ENCODE measurements at regions not wholly inside any gene's neighbourhood (a gene's known extent, or its start where the extent isn't known, plus 50 kb on each side); places are given as distances from the start of the nearest gene placed in this dataset.
"Not testable (repeated sequence)": the region's sequence is repeated elsewhere in the genome, so short reads cannot be mapped to it uniquely, and the experiment has no call there.

GRCh38 chr3:162398554-162398953 is 901.9 kb downstream of the OTOL1 start:
- no peak overlapping the region for H3K4me3 Mint-ChIP-seq
- no peaks in the 10 kb centered on the region for H3K4me1 Mint-ChIP-seq
- H3K36me3 Mint-ChIP-seq, result no peaks in the 10 kb centered on the region
- Histone ChIP-seq H3K27ac (ENCODE audit: low read depth in 1 of 2, low read length in 2 of 2) (no peak overlapping the region), H3K79me2 (ENCODE audit: insufficient read depth, low read length) (no peaks in the 10 kb centered on the region), H2AFZ (ENCODE audit: insufficient read depth, low read depth, low read length, poor library complexity, severe bottlenecking) (no peak overlapping the region), H3K9me3 (replicated peaks in 1 of 2; ENCODE audit: control insufficient read depth in 1 of 2, insufficient read depth in 1 of 2, low read length in 2 of 2) (no peaks in the 10 kb centered on the region), H3K27me3 (ENCODE audit: control insufficient read depth in 2 of 2, insufficient read depth in 2 of 2, low read length in 2 of 2) (no peaks in the 10 kb centered on the region), H3K4me2 (replicated peaks; ENCODE audit: extremely low read depth, low read length, poor library complexity, severe bottlenecking) (no peak overlapping the region), H3K4me3 (replicated peaks in 1 of 3; ENCODE audit: low read depth in 2 of 3, low read length in 3 of 3) (no peak overlapping the region), H4K20me1 (ENCODE audit: insufficient read depth, low read length) (no peaks in the 10 kb centered on the region), H3K4me1 (ENCODE audit: control insufficient read depth in 1 of 2, insufficient read depth in 2 of 2, low read length in 2 of 2) (no peaks in the 10 kb centered on the region), H3K9ac (ENCODE audit: insufficient read depth, low read length, poor library complexity, severe bottlenecking) (no peak overlapping the region), H3K36me3 (replicated peaks in 1 of 2; ENCODE audit: control insufficient read depth in 1 of 2, insufficient read depth in 2 of 2, low read length in 2 of 2) (no peaks in the 10 kb centered on the region)
- intact Hi-C loops (cut with micrococcal nuclease), result no loop called here
- H3K9me3 Mint-ChIP-seq, result peaks cover 0 to 4% (median 2%) of the 10 kb centered on the region in 7 donors
- no peak for DNase-seq
- WGBS (ENCODE audit: insufficient coverage), result 100% methylated on average over 1 of the region's 2 CpGs
- no peak overlapping the region for H3K27ac Mint-ChIP-seq
- H3K27me3 Mint-ChIP-seq (ENCODE audit: low read depth in 3 of 3), result no peaks in the 10 kb centered on the region
- TF ChIP-seq CTCF (IDR thresholded peaks at IDR 0.05), result no peak

DNA sequence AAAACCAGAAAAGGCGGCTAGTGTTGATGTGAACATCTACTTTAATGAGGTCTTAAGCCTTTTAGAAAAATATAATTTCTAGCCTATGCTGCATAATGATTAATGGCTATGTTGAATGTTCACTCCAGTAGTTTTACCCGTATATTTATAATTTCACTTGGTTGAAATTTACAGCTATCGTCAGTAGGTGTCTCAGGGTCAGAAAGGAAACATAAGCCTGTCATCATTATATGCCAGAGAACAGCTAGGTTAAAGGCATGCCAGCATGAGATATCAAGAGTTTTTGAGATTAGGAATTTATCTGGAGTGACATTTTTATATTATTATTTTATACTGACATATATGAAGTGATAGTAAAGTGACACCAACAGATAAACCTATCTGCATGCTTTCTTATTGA is 904.1 kb downstream of the OTOL1 start:
- Histone ChIP-seq H3K4me1 (ENCODE audit: control insufficient read depth in 1 of 2, insufficient read depth in 2 of 2, low read length in 2 of 2) (no peaks in the 10 kb centered on the region), H3K4me2 (replicated peaks; ENCODE audit: extremely low read depth, low read length, poor library complexity, severe bottlenecking) (no peak overlapping the region), H3K79me2 (ENCODE audit: insufficient read depth, low read length) (no peaks in the 10 kb centered on the region), H3K27ac (ENCODE audit: low read depth in 1 of 2, low read length in 2 of 2) (no peak overlapping the region), H2AFZ (ENCODE audit: insufficient read depth, low read depth, low read length, poor library complexity, severe bottlenecking) (no peak overlapping the region), H4K20me1 (ENCODE audit: insufficient read depth, low read length) (no peaks in the 10 kb centered on the region), H3K9me3 (replicated peaks in 1 of 2; ENCODE audit: control insufficient read depth in 1 of 2, insufficient read depth in 1 of 2, low read length in 2 of 2) (no peaks in the 10 kb centered on the region), H3K36me3 (replicated peaks in 1 of 2; ENCODE audit: control insufficient read depth in 1 of 2, insufficient read depth in 2 of 2, low read length in 2 of 2) (no peaks in the 10 kb centered on the region), H3K4me3 (replicated peaks in 1 of 3; ENCODE audit: low read depth in 2 of 3, low read length in 3 of 3) (no peak overlapping the region), H3K27me3 (ENCODE audit: control insufficient read depth in 2 of 2, insufficient read depth in 2 of 2, low read length in 2 of 2) (no peaks in the 10 kb centered on the region), H3K9ac (ENCODE audit: insufficient read depth, low read length, poor library complexity, severe bottlenecking) (no peak overlapping the region)
- DNase-seq, result no peak
- no CpG with 5 or more reads among the region's 3 CpGs for WGBS (ENCODE audit: insufficient coverage)
- Mint-ChIP-seq H3K9me3 (peaks cover 0 to 6% (median under 1%) of the 10 kb centered on the region in 7 donors), H3K36me3 (no peaks in the 10 kb centered on the region), H3K4me3 (no peak overlapping the region), H3K27ac (no peak overlapping the region), H3K4me1 (no peaks in the 10 kb centered on the region), H3K27me3 (ENCODE audit: low read depth in 3 of 3) (no peaks in the 10 kb centered on the region)
- no peak for TF ChIP-seq CTCF (IDR thresholded peaks at IDR 0.05)
- intact Hi-C loops (cut with micrococcal nuclease), result no loop called here

DNA sequence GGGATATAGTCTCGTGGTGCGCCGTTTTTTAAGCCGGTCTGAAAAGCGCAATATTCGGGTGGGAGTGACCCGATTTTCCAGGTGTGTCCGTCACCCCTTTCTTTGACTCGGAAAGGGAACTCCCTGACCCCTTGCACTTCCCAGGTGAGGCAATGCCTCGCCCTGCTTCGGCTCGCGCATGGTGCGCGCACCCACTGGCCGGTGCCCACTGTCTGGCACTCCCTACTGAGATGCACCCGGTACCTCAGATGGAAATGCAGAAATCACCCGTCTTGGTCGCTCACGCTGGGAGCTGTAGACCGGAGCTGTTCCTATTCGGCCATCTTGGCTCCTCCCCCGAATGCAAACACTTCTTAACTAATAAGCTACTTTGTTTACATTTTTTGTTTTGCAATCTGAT is 914.9 kb downstream of the OTOL1 start:
- H2AFZ ChIP-seq (ENCODE audit: insufficient read depth, low read depth, low read length, poor library complexity, severe bottlenecking); intact Hi-C loops (cut with micrococcal nuclease); H4K20me1 ChIP-seq (ENCODE audit: insufficient read depth, low read length); H3K4me3 Mint-ChIP-seq; H3K9ac ChIP-seq (ENCODE audit: insufficient read depth, low read length, poor library complexity, severe bottlenecking); H3K4me1 ChIP-seq (ENCODE audit: control insufficient read depth in 1 of 2, insufficient read depth in 2 of 2, low read length in 2 of 2); H3K36me3 Mint-ChIP-seq; H3K36me3 ChIP-seq (replicated peaks in 1 of 2; ENCODE audit: control insufficient read depth in 1 of 2, insufficient read depth in 2 of 2, low read length in 2 of 2); H3K27ac Mint-ChIP-seq; H3K27me3 Mint-ChIP-seq (ENCODE audit: low read depth in 3 of 3); DNase-seq; H3K27me3 ChIP-seq (ENCODE audit: control insufficient read depth in 2 of 2, insufficient read depth in 2 of 2, low read length in 2 of 2); H3K4me1 Mint-ChIP-seq; H3K27ac ChIP-seq (ENCODE audit: low read depth in 1 of 2, low read length in 2 of 2); H3K4me2 ChIP-seq (replicated peaks; ENCODE audit: extremely low read depth, low read length, poor library complexity, severe bottlenecking); H3K79me2 ChIP-seq (ENCODE audit: insufficient read depth, low read length); H3K9me3 ChIP-seq (replicated peaks in 1 of 2; ENCODE audit: control insufficient read depth in 1 of 2, insufficient read depth in 1 of 2, low read length in 2 of 2); H3K4me3 ChIP-seq (replicated peaks in 1 of 3; ENCODE audit: low read depth in 2 of 3, low read length in 3 of 3): not testable (repeated sequence)
- H3K9me3 Mint-ChIP-seq, result peaks cover 0 to 11% (median 2%) of the 10 kb centered on the region in 7 donors
- WGBS (ENCODE audit: insufficient coverage), result 89% methylated on average over 8 of the region's 23 CpGs

All from CD14-positive monocyte (primary cell).